Hematopoietic multipotent progenitor cell treated with erythropoietin and hydrocortisone succinate and interleukin-3 and kit ligand, for 17 days (in vitro differentiated cells): ENCODE measurements at regions not wholly inside any gene's neighbourhood (a gene's known extent, or its start where the extent isn't known, plus 50 kb on each side); places are given as distances from the start of the nearest gene placed in this dataset.
A peak's percentile ranks its signal among the peaks of the same experiment; 100 is the strongest.

Experiments used
- DNase-seq: peaks from one replicate; pipeline ENCODE4 v3.0.0-alpha.2; 2015; ENCODE audit warnings: low spot score

DNA sequence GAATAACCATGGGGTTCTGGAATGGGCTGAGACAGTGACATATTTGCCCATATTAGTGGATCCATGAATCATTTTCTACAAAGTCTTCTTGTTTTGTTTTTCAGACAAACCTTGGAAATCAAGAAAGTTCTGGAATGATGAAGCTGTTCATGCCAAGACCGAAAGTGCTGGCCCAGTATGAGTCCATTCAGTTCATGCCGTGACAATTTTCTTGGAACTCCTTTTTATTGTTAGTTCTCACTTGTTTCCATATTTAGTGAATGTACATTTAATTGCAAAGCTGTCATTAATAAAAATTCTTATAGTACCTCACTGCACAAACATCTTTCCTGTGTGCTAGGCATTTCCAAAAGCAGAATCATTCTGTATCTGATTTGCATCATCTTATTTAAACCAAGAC, 100.6 kb upstream of the KCNJ15 start:
- DNase-seq, result no peak

DNA sequence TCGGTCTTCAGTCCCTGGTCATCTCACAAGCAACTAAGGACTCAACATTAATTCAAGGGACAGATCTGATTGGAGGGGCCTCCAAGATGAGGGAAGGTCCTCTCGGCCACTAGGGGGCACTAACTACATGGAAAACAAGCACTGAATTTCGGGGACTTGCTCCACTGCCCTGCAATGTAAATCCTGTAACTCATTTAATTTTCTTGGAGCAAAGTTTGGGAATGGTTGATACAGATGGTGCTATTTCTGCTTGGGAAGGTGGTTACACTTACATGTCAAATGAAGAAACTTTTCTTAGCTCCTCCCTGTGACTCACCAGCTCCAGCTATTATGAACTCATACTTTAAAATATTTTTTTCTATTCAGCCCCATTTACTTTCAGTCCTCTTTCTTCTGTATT, 97.4 kb upstream of the KCNJ15 start:
- DNase-seq, result peak; percentile 54

DNA sequence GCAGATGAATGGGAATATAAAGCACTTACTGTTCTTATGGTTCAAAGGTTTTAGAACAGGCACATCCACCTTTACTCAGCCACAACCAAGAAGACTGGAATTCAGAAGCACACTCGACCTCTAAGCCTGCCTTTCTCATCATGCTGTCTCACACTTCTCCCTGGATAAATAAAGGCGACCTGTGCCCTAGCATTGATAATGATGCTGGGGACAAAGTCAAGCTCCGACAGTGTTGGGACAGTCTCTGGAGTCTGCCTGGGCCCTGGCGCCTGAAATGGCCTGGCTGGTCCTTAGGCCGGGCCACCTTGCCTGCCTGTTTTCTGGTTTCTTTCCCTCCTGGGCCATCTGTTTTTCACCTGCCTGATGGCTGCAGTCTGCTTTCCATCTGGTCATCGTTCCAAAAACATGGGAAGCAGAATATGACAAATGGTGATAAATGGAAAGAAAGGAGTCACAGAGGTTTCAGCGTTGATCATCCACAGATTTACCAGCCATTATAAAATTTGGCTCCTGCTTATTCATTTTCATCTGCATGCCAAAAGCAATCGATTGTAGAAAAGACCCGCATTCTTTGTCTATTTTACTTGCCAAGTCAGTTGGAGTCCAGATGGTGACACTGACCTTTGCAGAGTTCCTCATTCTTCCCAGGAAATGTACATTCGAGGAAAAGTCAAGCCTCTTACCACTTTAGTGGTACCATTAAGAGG, 91.2 kb upstream of the KCNJ15 start:
- no peak for DNase-seq

DNA sequence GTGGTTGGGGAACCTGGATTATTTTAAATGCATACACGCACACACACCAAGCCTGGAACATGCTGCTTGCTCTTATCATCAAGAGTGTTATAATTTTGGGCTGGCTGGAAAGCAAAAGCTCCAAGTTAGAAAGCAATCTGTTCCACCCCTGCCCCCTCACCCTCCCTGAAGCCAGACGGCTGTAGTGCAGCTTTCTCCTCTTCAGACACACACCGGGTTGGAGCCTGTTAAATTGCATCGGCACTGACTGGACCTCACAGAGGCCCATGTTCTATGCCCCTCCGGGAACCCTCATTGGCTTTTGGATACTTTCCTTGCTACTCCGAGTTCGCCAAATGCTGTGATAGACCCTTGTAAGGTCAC, 90.6 kb upstream of the KCNJ15 start:
- no peak for DNase-seq

DNA sequence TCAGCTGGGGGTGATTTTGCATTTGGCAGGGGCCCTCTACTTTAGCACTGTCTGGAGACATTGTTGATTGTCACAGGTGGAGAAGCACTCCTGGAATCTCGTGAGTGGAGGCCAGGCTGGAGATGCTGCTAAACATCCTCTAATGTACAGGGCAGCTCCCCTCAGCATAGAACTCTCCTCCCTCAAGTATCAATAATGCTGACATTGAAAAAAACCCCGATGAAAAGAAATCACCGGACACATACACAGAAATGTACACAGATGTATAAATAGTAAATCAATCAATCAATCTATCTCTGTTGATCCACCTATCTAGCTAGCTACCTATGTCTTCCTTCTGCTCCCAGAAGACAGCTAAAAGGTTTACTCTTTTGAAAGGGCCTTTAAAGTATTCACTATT, 89.4 kb upstream of the KCNJ15 start:
- DNase-seq, result no peak

DNA sequence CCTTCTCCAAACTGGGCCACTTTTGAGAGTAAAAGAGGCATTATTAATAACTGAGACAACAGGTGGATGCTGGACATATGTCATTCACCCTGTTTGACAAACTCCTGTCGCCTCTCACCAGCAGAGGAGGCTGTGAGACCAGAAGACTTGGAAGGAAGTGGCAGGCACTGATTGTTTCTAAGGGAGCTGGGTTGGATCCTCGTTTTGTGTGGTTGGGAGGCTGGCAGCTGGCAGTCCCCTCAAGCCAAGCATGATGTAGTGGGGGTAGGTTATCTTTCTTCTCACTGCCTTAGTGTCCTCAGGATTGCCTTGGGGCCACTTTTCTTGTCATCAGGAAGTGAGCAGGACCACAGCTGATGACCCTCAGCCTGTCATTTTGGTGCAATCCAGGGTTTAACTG, 86.5 kb upstream of the KCNJ15 start:
- DNase-seq, result no peak

DNA sequence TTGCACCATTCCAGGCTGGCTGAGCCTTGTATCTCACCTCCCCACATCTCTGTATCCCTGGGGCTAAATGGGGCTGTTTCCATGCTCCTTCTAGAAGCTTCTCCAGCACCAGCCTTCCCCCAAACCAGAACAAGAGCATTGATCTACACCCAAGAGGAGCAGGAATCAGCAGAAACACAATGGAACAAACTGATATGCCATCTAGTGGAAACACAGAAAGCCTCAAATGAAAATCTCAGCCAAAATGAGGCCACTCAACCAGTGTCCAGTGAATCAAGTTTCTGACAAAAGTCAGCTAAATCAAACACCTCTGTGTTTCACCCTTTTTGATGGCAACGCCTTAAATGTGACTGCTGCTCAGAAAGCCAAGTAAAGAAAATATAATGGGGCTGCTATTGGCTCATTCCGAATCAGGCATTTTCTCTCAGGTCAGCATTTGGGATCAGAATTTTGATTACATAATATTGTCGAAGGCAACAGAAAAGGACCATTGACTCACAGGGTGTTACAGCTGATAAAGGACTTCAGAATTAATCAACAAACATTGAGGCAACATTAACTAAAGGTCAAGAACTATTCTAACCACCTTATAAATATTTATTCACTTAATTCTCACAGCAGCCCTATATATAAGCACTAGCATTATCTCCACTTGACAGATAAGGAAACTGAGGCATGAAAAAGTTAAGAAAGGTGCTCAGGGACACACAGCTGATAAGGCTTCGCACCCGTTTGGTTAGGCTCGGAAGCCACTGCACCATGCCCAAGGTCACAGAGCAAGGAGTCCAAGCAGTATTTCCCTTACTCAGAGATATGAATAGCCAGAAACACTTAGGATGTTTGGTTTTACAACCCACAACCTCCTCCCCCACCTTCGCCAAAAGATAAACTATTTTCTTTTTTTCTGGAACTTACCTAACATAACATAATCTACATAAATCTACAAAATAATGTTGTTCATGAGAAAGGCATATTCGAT, 85.8 kb upstream of the KCNJ15 start:
- DNase-seq, result no peak

DNA sequence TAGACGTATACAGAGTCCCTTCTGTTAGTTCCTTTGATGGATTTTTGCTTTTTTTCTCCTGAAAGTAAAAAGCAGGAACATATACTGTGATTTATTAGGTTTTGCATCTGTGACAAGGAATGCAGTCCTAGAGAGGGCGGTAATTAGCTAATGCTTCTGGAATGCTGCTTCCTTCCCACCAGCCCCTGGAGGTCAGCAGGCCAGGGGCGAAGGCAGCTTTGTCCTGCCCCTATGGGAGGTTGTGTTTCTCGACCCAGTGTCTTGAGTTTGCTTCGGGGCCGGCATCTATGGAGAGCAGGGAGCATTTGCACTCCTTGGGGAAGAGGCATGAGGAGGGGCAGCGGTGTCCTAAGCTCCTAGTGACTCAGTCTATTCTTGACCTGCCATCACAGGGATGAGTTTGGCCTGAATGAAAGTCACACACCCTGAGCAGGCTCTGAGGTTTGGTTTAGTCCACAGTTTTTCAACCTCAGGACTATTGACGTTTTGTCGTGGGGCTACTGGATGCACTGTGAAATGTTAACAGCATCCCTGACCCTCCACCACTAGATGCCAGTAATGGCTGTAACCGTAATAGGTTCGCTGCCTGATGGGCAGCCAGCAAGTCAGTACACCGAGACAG, 85.0 kb upstream of the KCNJ15 start:
- no peak for DNase-seq

DNA sequence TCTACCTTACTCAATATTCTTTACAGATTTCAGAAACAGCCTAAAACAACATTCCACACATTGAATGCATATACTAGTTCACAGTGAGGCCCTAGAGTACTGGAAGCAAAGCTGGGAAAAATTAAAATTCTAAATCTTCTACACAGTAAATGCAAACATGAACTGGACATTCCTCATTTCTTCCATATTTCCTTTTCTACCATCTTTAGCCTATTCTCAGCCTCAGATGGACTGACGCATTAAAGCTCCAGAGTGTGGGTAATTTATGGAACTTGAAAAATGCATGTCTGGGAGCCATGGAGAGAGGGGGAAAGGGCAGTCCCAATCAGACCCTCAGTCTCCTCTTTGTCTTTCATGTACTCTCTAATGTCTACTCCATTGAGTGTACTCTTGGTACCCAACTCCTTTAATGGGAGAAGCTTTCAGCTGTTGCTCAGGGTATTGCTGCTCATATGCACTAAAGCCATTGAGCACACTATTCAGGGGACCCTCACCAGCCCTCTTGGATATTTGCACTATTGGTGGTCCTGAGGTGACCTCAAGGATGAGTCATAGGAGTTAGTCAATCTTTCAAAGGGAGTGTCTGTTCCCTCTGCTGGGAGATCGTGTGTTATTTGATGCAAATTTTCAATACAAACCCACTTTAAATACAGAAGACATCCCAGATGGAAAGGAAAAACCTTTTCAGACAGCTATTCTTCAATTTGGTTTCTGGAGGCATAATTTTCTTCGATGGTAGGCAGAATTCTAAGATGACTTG, 83.3 kb upstream of the KCNJ15 start:
- no peak for DNase-seq

DNA sequence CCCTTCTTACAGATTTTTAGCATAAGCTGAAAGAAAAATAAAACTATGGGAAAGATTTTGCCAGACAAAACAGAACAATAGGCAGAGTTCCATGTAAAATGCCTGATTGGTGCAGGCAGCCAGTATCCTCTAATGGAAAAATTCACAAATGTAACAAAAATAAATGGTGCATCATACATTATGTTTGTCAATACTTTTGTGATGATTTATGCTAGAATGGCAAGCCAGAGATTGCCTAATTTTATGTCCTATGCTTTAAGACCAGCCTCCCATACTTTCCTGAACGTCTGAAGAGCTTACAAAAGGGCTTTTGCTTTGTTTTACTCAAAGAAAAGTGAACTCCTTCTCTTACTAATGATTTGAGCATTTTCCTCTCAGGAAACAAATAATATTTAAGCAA, 81.5 kb upstream of the KCNJ15 start:
- no peak for DNase-seq

DNA sequence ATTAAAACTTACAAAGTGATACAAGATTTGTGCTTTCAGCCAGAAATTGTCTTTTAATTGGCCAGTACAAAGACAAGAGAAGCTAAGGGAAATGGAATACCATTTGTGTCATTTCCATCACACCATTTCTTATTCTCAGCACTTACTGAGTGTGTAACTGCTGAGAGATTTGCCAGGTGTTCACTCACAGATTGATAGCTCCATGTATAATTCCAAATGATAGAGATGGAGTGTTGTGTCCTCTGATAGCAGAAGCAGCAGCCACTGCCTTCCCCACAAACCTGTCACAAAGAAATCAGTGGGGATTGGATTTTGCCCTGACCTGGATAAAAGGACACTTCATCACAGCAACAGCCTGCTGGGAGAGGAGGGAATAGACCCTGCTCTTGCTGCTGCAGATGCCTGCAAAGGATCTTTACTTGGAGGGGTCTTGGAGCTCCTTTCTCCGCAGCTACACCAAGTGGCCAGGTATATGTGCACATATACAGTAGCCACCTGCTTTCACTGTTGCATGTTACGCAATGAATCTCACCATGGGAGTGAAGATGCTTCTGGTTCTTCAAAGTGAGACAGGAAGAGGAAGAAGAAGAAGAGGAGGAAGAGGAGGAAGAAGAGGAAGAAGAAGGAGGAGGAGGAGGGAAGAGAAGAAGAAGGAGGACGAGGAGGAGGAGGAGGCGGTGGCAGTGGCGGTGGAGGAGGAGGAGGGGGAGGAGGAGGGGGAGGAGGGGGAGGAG, 78.7 kb upstream of the KCNJ15 start:
- DNase-seq, result no peak

DNA sequence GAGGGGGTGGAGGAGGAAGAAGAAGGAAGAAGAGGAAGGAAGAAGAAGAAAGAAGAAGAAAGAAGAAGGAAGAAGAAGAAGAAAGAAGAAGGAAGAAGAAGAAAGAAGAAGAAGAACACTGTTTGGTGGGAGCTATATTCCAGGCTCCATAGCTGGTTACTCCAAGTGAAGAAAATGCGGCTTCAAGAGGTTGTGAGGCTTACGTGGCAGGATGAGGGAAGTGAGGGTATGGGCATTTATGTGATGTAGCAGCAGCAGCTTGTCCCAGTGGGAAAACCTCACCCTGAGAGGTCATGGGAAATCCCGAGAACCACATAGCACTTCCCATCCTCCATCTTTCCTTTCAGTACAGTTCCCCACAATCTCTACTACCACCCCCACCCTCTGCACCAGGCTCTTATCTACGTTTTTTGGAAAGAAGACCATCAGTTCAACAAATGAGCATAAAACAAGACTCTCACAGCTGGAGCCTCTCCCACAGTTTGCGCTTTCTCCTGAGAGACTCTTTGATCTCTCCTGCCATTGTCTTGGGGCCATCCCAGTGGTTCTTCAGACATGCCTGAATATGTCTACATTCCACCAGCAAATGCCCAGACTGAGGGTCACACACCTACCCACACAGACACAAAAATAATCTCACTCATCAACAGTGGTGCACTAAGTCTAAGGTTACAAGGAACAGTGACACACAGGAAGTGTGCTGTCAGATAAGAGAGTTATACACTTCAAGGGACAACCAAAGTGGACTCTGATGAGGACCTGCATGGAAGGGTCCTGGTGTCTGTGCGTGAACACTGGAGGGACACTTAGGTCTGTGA, 77.9 kb upstream of the KCNJ15 start:
- DNase-seq, result no peak

DNA sequence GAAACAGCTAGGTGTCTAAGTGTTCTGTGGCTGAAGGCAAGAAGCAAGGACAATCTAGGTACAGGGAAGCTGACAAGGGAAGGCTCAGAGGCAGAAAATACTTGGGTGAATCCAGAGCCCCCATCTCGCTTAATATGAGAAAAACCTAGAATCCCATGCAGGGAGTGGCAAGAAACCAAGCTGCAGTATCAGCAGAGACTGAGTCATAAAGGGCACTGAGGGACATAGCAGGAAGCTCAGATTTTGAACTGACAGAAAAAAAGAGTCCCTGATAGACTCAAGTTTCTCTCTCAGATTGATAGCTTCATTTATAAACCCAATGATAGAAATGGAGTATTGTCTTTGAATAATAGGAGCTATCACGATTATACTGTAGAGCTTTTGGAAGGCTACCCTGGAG, 77.3 kb upstream of the KCNJ15 start:
- DNase-seq, result no peak

DNA sequence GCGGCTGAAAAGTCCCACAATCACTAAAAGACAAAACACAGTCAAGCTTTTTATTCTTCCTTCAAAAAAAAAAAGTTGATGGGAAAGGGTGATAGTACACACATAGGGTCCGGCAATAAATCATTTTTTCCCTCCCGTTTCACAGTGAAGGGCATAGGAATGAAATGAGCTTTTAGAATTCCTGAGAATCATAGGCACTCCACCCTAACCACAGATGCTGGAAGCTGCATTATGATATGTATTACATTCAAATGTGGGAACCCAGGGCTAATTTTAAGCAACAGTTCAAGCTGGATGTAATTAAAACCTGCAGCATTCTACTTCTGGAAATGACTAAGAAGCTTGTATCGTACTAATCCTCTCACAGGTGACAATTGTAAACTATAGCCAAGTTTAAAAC, 75.7 kb upstream of the KCNJ15 start:
- no peak for DNase-seq

DNA sequence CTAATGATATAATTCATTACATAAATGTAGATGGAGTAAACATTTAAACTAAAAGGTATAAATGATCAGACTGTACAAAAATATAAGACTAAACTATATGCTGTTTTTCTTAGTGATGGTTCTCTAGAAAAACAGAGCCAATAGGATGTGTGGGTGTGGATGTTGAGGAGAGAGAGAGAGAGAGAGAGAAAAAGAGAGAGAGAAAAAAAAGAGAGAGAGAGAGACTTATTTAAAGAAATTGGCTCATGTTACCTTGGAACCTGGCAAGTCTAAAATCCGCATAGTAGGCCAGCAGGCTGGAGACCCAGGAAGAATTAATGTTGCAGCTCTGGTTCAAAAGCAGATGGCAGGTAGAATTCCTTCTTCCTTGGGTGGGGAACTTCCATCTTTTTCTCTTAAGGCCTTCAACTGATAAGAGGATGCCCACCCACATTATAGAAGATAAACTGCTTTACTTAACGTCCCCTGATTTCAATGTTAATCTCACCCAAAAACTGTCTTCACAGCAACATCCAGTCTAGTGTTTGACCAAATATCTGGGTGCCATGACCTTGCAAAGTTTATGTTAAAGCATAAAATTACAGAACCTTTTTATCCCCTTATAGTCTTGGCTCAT, 74.3 kb upstream of the KCNJ15 start:
- DNase-seq, result no peak

DNA sequence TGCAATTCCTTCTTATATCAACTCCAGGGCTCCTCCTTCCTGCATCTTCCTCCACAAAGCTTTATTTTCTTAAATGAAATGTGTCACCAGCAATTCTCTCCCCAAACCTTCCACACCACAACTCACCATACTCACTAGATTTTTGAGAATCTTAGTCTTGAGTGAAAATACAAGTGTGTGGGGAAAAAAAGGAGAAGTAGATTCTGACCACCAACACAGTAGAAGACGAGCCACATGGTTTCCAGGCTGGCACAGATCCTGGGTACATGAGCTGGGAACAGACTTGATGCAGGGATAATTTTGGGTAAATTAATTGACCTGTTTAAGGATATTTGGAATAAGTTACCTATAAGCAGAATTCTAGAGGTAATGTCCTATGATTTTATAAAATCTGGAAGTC, 72.8 kb upstream of the KCNJ15 start:
- DNase-seq, result no peak

DNA sequence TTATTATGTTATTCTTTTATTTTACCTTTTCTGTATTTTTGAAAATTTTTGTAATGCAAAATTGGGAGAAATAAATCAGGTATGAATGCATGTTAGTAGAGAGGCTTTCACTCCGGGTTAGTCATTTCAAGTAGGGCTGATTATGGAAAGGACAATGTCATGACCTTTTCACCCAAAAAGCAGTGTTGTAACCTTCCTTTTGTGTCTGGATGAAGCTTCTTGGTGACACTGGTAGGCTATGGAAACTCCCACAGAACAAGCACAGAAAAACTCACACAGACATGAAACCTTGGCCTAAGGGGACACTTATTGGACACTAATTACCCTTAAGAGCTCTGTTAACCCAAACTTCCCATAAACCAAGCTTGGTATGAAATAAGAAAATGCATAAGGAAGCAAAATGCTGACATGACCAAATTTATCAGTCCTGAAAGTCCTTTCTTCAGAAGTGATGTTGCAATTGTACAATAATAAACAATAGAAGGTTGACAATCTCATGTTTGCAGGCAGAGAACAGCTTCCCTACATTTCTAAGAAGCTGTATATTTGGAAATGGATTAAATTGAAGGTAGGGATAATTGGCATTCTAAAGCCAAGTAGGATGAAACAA, 70.0 kb upstream of the KCNJ15 start:
- DNase-seq, result no peak

DNA sequence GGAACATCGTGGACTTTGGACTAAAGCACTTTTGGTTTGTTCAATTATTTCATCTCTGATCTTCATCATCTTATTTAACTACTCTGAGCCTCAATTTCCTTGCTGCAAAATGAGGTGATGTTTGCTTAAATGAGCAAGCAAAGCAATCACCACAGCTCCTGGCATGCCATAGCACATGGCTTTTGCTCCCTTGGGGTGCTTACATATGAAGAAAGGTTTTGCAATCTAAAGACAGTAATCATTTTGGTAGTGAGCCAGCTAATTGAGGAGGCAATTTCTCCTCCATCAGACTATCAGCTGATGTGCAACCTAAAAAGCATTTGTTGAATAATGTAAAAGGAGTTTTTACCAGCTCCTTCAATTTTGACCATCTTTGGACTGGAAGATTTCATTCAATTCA, 68.8 kb upstream of the KCNJ15 start:
- no peak for DNase-seq

DNA sequence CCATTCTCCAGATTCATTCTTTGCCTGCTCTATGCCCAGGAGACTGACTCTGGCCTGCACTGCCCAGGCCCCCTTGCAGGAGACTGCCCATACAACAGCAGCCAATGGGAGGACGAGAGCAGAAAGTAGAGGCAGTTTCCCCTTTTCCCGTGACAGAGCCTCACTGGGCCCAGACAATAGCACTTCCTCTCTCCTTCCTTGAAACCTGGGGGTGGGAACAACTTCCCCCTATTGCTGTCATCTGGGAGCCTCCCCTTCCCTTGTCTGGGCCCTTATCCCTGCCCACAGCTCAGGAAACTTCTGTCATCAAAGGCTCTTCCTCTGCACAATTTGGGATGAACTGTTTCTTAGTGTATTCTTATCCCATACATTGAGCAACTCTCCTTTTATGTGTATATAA, 60.8 kb upstream of the KCNJ15 start:
- DNase-seq, result no peak

DNA sequence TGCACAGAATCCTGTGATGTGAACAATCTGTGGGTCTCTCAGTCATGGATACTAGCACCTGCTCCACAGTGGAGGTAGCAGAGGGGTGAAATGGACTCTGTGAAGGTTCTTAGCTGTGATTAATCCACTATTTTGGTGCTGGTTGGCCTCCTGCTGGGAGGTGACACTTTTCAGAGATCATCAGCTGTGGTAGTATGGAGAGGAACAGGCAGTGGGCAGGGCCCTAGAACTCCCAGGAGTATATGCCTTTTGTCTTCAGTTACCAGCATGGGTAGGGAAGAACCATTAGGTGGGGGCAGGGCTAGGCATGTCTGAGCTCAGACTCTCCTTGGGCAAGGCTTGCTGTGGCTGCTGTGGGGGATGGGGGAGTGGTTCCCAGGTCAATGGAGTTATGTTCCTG, 54.0 kb upstream of the KCNJ15 start:
- DNase-seq, result no peak
